Ecto neural progenitor cell (in vitro differentiated cells): ENCODE measurements at regions not wholly inside any gene's neighbourhood (a gene's known extent, or its start where the extent isn't known, plus 50 kb on each side); places are given as distances from the start of the nearest gene placed in this dataset.

Source experiments
- DNase-seq: peaks from one replicate; pipeline ENCODE4 v3.0.0-alpha.2; 2018; ENCODE audit warnings: low spot score

DNA sequence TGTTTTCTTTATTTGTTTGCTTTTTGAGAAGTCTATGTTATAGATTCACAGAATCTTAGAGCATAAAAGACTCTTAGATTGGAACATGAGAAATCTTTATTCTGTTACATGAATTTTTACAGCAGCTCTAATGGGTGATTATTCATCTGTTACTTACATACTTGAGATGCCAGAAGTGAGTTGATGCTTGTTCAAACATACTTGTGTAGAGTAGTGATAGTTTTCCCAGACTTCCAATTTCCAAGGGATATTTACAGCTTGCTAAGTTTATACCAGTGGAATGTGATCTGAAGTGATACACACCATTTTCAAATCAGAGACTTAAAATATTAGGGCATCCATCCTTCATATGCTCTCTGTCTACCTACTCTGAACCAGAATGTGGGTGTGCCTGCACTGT lies 252.9 kb upstream of the SMIM31 start:
- no peak for DNase-seq

GRCh38 chr4:164503874-164504273 lies 250.1 kb upstream of the SMIM31 start:
- no peak for DNase-seq

GRCh38 chr4:164508097-164508496 lies 245.8 kb upstream of the SMIM31 start:
- DNase-seq: no peak

DNA sequence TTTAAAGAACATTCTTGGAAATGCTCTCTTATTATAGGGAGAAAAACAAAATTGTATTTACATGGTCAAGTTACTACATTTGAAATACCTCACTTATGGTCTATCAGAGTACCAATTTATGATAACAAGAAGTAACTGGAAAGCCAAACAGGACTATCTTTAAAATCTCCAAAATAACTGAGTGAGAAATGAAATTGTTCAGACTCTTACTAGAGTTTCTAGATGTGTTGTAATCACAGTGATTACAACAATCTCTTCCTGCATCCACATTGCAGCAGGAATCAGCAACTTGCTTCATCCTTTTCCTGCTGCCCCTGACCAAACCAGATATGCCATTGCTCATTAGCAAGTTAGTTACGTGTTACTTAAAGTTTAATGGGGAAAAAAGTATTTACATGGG lies 245.2 kb upstream of the SMIM31 start:
- no peak for DNase-seq

DNA sequence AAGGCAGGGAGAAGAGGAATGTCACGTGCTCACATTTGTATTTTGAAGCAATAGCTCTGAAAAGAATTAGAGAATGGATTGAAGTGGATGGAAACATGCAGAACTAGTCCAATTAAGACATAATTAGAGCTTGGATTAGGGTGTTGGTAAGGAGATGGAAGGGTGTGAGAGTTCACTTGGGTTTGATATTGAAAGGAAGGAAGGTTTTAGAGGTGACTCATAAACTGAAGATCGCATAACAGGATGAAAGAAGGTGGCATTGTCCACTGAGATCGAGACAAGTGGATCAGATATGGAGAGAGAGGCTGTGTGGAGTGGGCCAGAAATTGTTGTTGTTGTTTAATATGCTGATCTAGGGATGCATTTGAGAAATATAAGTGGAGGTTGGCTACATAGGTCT lies 244.0 kb upstream of the SMIM31 start:
- DNase-seq: no peak

GRCh38 chr4:164512124-164512523 lies 241.8 kb upstream of the SMIM31 start:
- DNase-seq: no peak

GRCh38 chr4:164514765-164515164 lies 239.2 kb upstream of the SMIM31 start:
- no peak for DNase-seq

DNA sequence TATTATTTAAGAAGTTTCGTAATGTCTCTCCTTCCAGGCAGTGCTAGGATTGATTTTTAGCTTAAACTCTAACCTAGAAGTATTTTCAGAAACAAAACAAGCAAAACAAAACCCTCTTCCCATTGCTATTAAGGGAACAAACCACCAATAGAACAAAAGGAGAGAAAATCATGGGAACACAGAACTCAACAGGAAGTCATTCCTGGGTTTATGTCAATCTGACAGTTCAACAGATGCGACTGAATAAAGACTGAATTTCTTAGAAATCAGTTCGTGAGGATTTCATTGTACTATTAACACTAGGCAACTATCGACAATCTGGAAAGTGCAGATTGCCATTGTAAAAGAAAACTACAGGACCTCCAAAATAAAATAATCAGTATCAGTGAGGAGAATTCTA lies 229.1 kb upstream of the SMIM31 start:
- DNase-seq: no peak

DNA sequence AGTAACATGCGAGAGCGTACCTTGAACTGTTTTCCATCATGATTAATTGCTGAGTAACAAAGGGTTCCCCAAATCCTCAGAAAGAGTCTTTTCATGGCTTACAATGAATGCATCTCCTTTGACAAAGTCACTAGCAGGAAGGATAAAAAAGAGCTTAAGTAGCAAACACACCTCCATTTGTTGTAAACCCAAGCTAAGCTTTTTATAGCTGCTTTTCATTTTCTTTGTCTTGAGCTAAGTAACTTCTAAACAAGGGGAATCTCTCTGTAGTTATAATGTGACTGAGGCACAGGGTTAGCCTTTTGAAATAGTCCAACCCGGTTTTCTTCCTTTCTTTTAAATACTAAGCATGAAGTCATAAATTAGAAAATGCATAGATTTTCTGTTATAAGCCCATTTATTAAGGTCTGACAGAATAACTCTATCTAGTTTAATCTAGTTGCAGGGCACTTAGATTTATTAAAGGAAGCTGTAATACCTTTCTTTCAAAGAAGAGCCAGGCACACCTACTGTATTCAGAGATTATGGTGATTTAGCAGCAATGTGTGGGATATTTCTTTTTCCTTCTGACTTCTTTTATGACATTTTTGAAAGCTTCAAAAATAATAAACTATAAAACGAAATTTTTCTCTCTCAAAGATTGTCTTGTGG lies 226.9 kb upstream of the SMIM31 start:
- no peak for DNase-seq

- no peak for DNase-seq
Measured at GRCh38 chr4:164529058-164529457, 224.9 kb upstream of the SMIM31 start.

DNA sequence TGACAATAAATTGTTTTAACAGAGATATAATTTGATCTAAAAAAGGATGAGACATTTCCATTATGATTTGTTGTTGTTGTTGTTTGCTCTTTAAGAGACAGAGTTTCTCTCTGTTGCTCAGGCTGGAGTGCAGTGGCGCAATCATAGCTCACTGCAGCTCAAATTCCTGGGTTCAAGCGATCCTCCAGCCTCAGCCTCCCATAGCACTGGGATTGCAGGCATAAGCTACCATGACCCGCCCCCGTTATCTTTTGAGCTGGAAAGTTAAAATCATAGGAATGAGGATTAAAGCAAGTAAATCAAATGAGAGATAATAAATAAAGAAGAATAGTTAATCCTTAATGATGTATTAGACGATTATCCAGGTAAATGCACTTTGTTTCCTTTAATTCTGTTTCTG lies 224.4 kb upstream of the SMIM31 start:
- DNase-seq: no peak

- DNase-seq: no peak
Measured at GRCh38 chr4:164531336-164531735, 222.6 kb upstream of the SMIM31 start.

DNA sequence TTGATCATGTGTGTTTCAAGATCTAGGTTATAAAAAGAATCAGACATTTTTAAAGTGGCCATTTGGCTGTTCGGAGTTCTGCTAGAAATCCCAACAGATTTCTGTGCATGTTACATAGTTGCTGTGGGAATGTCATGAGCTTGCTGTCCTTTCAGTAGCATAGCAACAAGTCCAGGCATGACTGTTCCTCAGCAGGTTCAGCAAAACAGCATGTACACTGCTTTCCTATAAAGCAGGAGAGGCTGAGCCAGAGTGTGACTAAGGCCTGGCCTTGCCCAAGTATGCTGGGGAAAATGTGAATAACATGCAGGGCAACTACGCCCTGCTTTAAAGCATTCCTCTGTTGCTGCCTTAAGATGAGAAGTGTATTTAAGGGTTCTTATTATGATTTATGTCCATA lies 217.1 kb upstream of the SMIM31 start:
- DNase-seq: no peak

GRCh38 chr4:164538097-164538496 lies 215.8 kb upstream of the SMIM31 start:
- DNase-seq: no peak

DNA sequence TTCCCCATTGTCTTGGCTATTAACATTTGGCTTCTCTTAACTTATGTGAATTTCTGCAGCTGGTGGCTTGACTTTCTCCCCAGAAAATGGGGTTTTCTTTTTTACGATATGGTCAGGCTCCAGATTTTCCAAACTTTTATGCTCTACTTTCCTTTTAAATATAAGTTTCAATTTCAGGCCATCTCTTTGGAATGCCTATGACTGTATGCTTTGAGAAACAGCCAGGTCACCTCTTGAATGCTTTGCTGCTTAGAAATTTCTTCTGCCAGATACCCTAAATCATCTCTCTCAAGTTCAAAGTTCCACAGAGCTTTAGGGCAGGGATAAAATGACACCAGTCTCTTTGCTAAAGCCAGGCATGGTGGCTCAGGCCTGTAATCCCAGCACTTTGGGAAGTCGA lies 212.9 kb upstream of the SMIM31 start:
- no peak for DNase-seq

GRCh38 chr4:164542431-164542830 lies 211.5 kb upstream of the SMIM31 start:
- DNase-seq: no peak

GRCh38 chr4:164550989-164551712 lies 202.8 kb upstream of the SMIM31 start:
- DNase-seq: no peak

DNA sequence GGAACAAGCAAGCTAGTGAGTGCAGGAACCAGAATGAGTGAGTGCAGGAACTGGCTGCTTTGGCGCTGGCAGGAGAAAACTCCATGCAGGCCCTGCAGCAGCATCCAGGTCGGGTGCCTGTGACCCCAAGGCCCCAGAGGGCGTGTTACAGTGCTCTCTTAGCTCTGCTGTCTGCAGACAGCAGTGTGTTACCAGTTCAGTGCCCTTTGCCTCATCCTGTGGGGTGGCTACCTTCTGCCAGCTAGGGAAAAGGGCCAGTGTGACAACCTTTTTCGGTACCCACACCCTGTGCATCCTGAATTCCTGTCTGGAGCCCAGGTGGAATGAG lies 202.3 kb upstream of the SMIM31 start:
- DNase-seq: no peak

- DNase-seq: no peak
Measured at GRCh38 chr4:164571593-164572390, 182.1 kb upstream of the SMIM31 start.

GRCh38 chr4:164572877-164573279 lies 181.1 kb upstream of the SMIM31 start:
- no peak for DNase-seq

DNA sequence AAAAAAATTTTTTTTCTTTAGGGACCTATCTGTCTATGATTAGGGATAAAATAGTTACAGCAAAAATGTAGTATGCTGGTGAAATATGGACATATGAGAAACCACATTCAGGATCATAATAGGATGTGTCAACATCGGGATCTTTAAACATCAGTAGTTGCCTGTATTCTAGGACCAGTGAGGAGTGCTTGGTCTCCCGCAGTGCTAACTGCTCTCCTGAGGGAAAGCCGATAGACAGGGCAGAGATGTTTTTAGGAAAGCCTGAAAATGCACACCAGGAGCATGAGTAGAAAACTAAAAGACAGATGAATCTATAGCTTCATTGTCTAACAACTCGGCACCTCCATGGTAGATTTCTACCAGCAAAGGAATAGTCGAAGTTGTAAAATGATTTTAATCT lies 178.1 kb upstream of the SMIM31 start:
- no peak for DNase-seq

DNA sequence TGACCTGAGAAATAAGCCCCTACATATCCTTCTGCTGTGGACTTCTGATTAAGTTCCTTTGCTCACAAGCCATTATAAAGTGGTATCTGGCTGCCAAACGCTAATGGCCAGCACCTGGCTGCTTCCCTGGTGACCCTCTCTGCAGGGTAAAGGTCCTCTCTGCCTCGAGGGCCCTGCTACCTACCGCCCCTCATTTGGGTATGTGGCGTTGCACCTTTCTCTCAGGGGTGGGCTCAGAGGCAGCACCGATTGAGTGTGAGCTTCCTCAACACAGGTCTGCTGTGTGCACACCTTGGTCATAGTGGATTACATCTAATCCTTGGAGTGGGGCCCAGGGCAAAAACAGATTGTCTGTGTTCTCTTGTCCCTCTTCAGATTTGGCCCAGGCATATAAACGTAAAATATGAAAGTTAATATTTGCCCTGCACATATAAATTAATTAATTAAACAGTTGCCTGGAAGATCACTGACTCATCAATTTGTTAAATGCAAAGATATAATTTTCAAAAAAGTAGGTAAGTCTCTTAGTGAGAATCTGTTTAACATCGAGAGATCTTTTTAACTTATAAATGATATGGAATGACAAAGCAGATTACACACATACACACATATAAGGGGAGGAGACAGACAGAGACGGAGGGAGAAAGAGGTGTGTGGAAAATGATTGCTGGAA lies 174.5 kb upstream of the SMIM31 start:
- DNase-seq: no peak

GRCh38 chr4:164591666-164592065 lies 162.3 kb upstream of the SMIM31 start:
- DNase-seq: no peak
